ENCODE measurements at regions not wholly inside any gene's neighbourhood (a gene's known extent, or its start where the extent isn't known, plus 50 kb on each side); places are given as distances from the start of the nearest gene placed in this dataset.

- TF ChIP-seq CTCF (IDR thresholded peaks at IDR 0.05) (no peak), POLR2A (IDR thresholded peaks at IDR 0.05) (no peak)
Observed at GRCh38 chr10:29209830-29210229, 79.0 kb upstream of the LYZL1 start.

All from heart left ventricle (tissue), 13 donors.